ENCODE measurements at regions not wholly inside any gene's neighbourhood (a gene's known extent, or its start where the extent isn't known, plus 50 kb on each side); places are given as distances from the start of the nearest gene placed in this dataset.

DNA sequence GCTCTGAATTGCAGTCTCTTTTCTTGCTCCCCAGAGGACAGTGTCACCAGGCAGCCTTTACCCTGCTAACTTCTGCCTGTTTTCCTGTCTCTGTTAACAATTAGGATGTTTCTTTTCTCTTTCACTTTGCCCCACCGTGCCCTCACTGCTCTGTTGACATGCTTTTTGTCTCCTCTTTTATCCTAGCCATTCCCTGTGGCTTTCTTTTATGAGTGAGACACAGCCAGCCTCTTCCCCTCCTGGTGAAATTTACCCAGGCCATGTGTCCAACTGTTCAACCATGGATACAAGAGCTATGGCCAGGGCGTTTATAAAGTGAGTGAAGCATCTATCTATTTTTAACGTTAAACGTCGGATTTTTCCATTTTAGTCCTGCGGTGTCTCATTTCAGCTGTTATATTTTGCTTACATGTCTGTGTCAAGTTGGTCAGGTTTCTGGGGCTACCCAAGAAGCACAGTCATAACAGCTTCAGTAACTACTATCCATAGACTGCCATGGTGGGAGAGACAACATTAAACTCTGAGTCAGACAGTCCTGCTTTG is 443.2 kb upstream of the AZI2 start:
- TF ChIP-seq, protein P1, sequence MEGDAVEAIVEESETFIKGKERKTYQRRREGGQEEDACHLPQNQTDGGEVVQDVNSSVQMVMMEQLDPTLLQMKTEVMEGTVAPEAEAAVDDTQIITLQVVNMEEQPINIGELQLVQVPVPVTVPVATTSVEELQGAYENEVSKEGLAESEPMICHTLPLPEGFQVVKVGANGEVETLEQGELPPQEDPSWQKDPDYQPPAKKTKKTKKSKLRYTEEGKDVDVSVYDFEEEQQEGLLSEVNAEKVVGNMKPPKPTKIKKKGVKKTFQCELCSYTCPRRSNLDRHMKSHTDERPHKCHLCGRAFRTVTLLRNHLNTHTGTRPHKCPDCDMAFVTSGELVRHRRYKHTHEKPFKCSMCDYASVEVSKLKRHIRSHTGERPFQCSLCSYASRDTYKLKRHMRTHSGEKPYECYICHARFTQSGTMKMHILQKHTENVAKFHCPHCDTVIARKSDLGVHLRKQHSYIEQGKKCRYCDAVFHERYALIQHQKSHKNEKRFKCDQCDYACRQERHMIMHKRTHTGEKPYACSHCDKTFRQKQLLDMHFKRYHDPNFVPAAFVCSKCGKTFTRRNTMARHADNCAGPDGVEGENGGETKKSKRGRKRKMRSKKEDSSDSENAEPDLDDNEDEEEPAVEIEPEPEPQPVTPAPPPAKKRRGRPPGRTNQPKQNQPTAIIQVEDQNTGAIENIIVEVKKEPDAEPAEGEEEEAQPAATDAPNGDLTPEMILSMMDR (conservative IDR thresholded peaks at IDR 0.05): no peak
- no peak for TF ChIP-seq ZFX (IDR thresholded peaks at IDR 0.05)
